Mesenchymal stem cell (in vitro differentiated cells and primary cell): ENCODE measurements at regions not wholly inside any gene's neighbourhood (a gene's known extent, or its start where the extent isn't known, plus 50 kb on each side); places are given as distances from the start of the nearest gene placed in this dataset.

Source experiments
- DNase-seq: peaks from one replicate; pipeline ENCODE4 v3.0.0-alpha.2; 2013
- H2AFZ ChIP-seq: one replicate; pipeline ENCODE4 v1.6.1; 2013; ENCODE audit warnings: low read depth, mild to moderate bottlenecking, control low read depth, inconsistent platforms, low read length, moderate library complexity
- H2AK5ac ChIP-seq: 2 replicates; pipeline ENCODE4 v1.6.1; 2013; ENCODE audit warnings: low read length, moderate library complexity, mild to moderate bottlenecking, inconsistent platforms; ENCODE audit not compliant: severe bottlenecking
- H2BK120ac ChIP-seq: one replicate; pipeline ENCODE4 v1.6.1; 2013; ENCODE audit warnings: low read depth, mild to moderate bottlenecking, inconsistent platforms, low read length, moderate library complexity
- H2BK12ac ChIP-seq, 2 experiments: one replicate each; pipeline ENCODE4 v1.6.1; 2013; ENCODE audit warnings: inconsistent platforms in 2 of 2, low read length in 2 of 2, mild to moderate bottlenecking in 2 of 2, moderate library complexity in 2 of 2, control low read depth in 1 of 2
- H2BK15ac ChIP-seq: one replicate; pipeline ENCODE4 v1.6.1; 2013; ENCODE audit warnings: mild to moderate bottlenecking, low read depth, inconsistent platforms; ENCODE audit not compliant: poor library complexity, severe bottlenecking
- H2BK5ac ChIP-seq: 2 replicates; pipeline ENCODE4 v1.6.1; 2013; ENCODE audit warnings: low read depth, mild to moderate bottlenecking, low read length, control low read depth, inconsistent platforms; ENCODE audit not compliant: poor library complexity, severe bottlenecking
- H3K14ac ChIP-seq, 2 experiments: one replicate each; pipeline ENCODE4 v1.6.1; 2013; ENCODE audit warnings: inconsistent platforms in 2 of 2, low read length in 2 of 2, control low read depth in 1 of 2, mild to moderate bottlenecking in 1 of 2, moderate library complexity in 1 of 2
- H3K18ac ChIP-seq, 2 experiments: one replicate each; pipeline ENCODE4 v1.6.1; 2013; ENCODE audit warnings: inconsistent platforms in 2 of 2, low read length in 2 of 2, control low read depth in 1 of 2, low read depth in 1 of 2, mild to moderate bottlenecking in 1 of 2
- H3K23ac ChIP-seq, 2 experiments: one replicate each; pipeline ENCODE4 v1.6.1; 2013; ENCODE audit warnings: inconsistent platforms in 2 of 2, low read length in 2 of 2, mild to moderate bottlenecking in 2 of 2, moderate library complexity in 2 of 2, control low read depth in 1 of 2
- H3K27ac ChIP-seq: 2 replicates; pipeline ENCODE4 v1.5.1; 2013; ENCODE audit warnings: mild to moderate bottlenecking, moderate library complexity, low read length, control low read depth, inconsistent platforms; ENCODE audit not compliant: poor library complexity, severe bottlenecking
- H3K27me3 ChIP-seq, 2 experiments: 2 replicates each; pipeline versions ENCODE4 v1.6.1 to v1.7.0; 2013; ENCODE audit warnings: low read length in 2 of 2, mild to moderate bottlenecking in 2 of 2, moderate library complexity in 2 of 2, control low read depth in 1 of 2, inconsistent platforms in 1 of 2; ENCODE audit not compliant: control insufficient read depth in 1 of 2, insufficient read depth in 1 of 2
- H3K36me3 ChIP-seq, 2 experiments: 2 replicates each; pipeline versions ENCODE4 v1.6.1 to v1.7.0; 2013; ENCODE audit warnings: low read length in 2 of 2, control low read depth in 1 of 2, inconsistent platforms in 1 of 2, low read depth in 1 of 2, mild to moderate bottlenecking in 1 of 2; ENCODE audit not compliant: insufficient read depth in 2 of 2, control insufficient read depth in 1 of 2
- H3K4ac ChIP-seq, 2 experiments: one replicate each; pipeline ENCODE4 v1.6.1; 2013; ENCODE audit warnings: inconsistent platforms in 2 of 2, low read length in 2 of 2, mild to moderate bottlenecking in 2 of 2, moderate library complexity in 2 of 2, control low read depth in 1 of 2, low read depth in 1 of 2
- H3K4me1 ChIP-seq: 2 replicates; pipeline ENCODE4 v1.6.1; 2013; ENCODE audit warnings: low read depth, low read length, control low read depth; ENCODE audit not compliant: control insufficient read depth, insufficient read depth
- H3K4me2 ChIP-seq: 2 replicates; pipeline ENCODE4 v1.6.1; 2013; ENCODE audit warnings: low read length, mild to moderate bottlenecking, inconsistent platforms; ENCODE audit not compliant: poor library complexity, severe bottlenecking
- H3K4me3 ChIP-seq, 2 experiments: 2 replicates each; pipeline versions ENCODE4 v1.5.1 to v1.7.0; 2013; ENCODE audit warnings: low read length in 2 of 2, mild to moderate bottlenecking in 2 of 2, control low read depth in 1 of 2, low read depth in 1 of 2; ENCODE audit not compliant: insufficient read depth in 1 of 2
- H3K79me1 ChIP-seq: replicated peaks from 2 replicates; pipeline ENCODE4 v1.6.1; 2013; ENCODE audit warnings: mild to moderate bottlenecking, control low read depth, low read length, inconsistent platforms; ENCODE audit not compliant: poor library complexity, severe bottlenecking
- H3K9ac ChIP-seq: 2 replicates; pipeline ENCODE4 v1.7.0; 2013; ENCODE audit warnings: mild to moderate bottlenecking, low read length, moderate library complexity
- H3K9me3 ChIP-seq: 2 replicates; pipeline ENCODE4 v1.7.0; 2013; ENCODE audit warnings: mild to moderate bottlenecking, low read length; ENCODE audit not compliant: control insufficient read depth
- H4K8ac ChIP-seq: one replicate; pipeline ENCODE4 v1.6.1; 2013; ENCODE audit warnings: inconsistent platforms, mild to moderate bottlenecking, low read length, moderate library complexity
- H4K91ac ChIP-seq: one replicate; pipeline ENCODE4 v1.6.1; 2013; ENCODE audit warnings: mild to moderate bottlenecking, low read length, inconsistent platforms
- WGBS: methylation state at CpG from one replicate; pipeline ENCODE4 v1.1.7; 2013; ENCODE audit warnings: mixed read lengths; 5-methylcytosine and 5-hydroxymethylcytosine counted together

DNA sequence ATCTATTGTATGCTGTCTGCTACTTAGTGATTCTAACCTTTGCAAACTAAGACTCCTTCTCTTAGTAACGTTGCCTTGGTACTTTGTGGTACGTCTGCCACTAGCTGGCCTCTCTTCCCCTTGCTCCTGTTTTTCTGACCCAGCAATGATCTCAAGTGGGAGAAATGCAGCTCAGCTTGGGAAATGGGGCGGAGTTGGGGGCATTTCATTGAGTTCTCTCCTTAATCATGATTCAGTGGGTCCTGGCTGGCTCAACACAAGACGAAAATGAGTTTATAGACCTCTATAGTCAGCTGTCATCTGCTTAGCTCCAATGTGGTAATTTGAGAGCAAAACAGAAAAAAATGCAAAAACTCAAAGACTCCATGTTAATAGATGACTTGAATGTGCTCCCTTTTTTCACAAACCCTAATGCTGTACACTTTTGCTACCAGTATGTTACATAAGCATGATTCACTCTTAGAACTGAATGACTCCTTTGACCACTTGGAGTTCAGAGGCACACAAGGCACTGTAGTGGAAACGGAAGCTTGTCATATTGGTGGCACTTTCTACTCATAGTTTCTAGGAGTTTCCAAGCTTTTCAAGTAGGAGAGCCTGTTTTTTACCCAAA is 55.3 kb upstream of the SOX4 start:
- Histone ChIP-seq H2BK5ac (no peak overlapping the region), H3K14ac (no peak overlapping the region), H2BK15ac (no peak overlapping the region), H2BK12ac (no peak overlapping the region), H4K8ac (no peak overlapping the region), H2AFZ (no peak overlapping the region), H4K91ac (no peak overlapping the region), H3K4me2 (no peak overlapping the region), H3K4ac (no peak overlapping the region), H3K9me3 (no peaks in the 10 kb centered on the region), H3K27me3 (no peaks in the 10 kb centered on the region), H3K79me1 (no peaks in the 10 kb centered on the region), H3K27ac (no peak overlapping the region), H2AK5ac (no peak overlapping the region), H3K9ac (no peak overlapping the region), H3K23ac (no peak overlapping the region), H3K36me3 (no peaks in the 10 kb centered on the region), H2BK120ac (no peak overlapping the region), H3K18ac (no peak overlapping the region), H3K4me3 (no peak overlapping the region), H3K4me1 (peaks cover 2% of the 10 kb centered on the region)
- DNase-seq: peak; percentile 8
- 90% methylated on average over 5 of the region's 5 CpGs for WGBS

DNA sequence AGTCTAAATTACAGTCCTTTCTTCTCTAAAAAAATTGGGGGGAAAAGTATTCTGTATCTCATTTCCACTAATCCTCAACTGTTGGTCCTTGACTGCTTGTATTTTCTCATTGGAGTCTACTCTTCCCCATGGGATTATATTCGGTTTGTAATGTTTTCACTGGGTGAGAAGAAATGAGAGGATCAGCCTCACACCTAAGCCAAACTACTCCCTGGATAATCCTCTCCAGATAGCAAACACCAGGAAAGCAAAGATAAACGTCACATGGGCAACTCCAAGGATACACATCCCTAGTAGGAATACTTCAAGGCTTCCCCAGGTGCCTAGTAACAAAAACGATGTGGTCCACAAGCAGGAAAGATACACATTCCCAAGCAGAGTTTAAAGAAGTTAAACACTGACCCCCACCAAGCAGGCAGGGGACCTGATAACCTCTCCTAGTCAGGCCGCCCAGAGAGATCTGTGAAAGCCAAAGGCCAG is 53.9 kb upstream of the SOX4 start:
- 35% methylated on average over 4 of the region's 4 CpGs for WGBS
- no peaks in the 10 kb centered on the region for H3K36me3 ChIP-seq
- no peak overlapping the region for H3K9ac ChIP-seq

More for the DNA sequence above, 53.9 kb upstream of the SOX4 start:
- Histone ChIP-seq H2BK120ac (no peak overlapping the region), H3K4me1 (peaks cover 2% of the 10 kb centered on the region), H2AFZ (no peak overlapping the region), H3K27me3 (no peaks in the 10 kb centered on the region), H3K18ac (no peak overlapping the region), H3K27ac (no peak overlapping the region), H3K14ac (no peak overlapping the region), H3K79me1 (no peaks in the 10 kb centered on the region), H4K8ac (no peak overlapping the region), H2AK5ac (no peak overlapping the region), H3K4ac (no peak overlapping the region), H2BK15ac (peak overlapping the region; percentile 23), H3K4me3 (no peak overlapping the region), H4K91ac (no peak overlapping the region), H2BK12ac (no peak overlapping the region), H3K23ac (no peak overlapping the region), H2BK5ac (no peak overlapping the region), H3K4me2 (no peak overlapping the region), H3K9me3 (no peaks in the 10 kb centered on the region)
- no peak for DNase-seq
